Hepatocyte (in vitro differentiated cells): ENCODE measurements at regions not wholly inside any gene's neighbourhood (a gene's known extent, or its start where the extent isn't known, plus 50 kb on each side); places are given as distances from the start of the nearest gene placed in this dataset.

Experiments used
- DNase-seq: peaks from one replicate; pipeline ENCODE4 v3.0.0-alpha.2; 2016; ENCODE audit warnings: low spot score
- H2AFZ ChIP-seq: fragments of 200-600 bp; sonication (generic); 2 replicates; pipeline ENCODE4 v1.6.0; 2016; ENCODE audit warnings: antibody characterized with exemption, mild to moderate bottlenecking
- H3K27ac ChIP-seq: fragments of 200-600 bp; sonication (generic); 2 replicates; pipeline ENCODE4 v1.5.1; 2016; ENCODE audit warnings: mild to moderate bottlenecking
- H3K27me3 ChIP-seq: fragments of 200-600 bp; sonication (generic); 2 replicates; pipeline ENCODE4 v1.6.1; 2016
- H3K36me3 ChIP-seq: fragments of 200-600 bp; sonication (generic); replicated peaks from 2 replicates; pipeline ENCODE4 v1.5.1; 2016; ENCODE audit warnings: low read depth; ENCODE audit not compliant: insufficient read depth
- H3K4me1 ChIP-seq: fragments of 200-600 bp; sonication (generic); 2 replicates; pipeline ENCODE4 v1.5.1; 2016; ENCODE audit warnings: mild to moderate bottlenecking, moderate library complexity; ENCODE audit not compliant: insufficient read depth
- H3K4me2 ChIP-seq: fragments of 200-600 bp; sonication (generic); 2 replicates; pipeline ENCODE4 v1.6.0; 2016
- H3K4me3 ChIP-seq: fragments of 200-600 bp; sonication (generic); 2 replicates; pipeline ENCODE4 v1.5.1; 2016; ENCODE audit warnings: mild to moderate bottlenecking
- H3K79me2 ChIP-seq: fragments of 200-600 bp; sonication (generic); 2 replicates; pipeline ENCODE4 v1.6.0; 2017; ENCODE audit warnings: mild to moderate bottlenecking
- H3K9me2 ChIP-seq: fragments of 200-600 bp; sonication (generic); replicated peaks from 2 replicates; pipeline ENCODE4 v1.6.0; 2017; ENCODE audit warnings: mild to moderate bottlenecking; ENCODE audit not compliant: insufficient read depth
- H3K9me3 ChIP-seq: fragments of 200-600 bp; sonication (generic); 2 replicates; pipeline ENCODE4 v1.5.1; 2016; ENCODE audit warnings: low read depth, mild to moderate bottlenecking
- H4K20me1 ChIP-seq: fragments of 200-600 bp; sonication (generic); 2 replicates; pipeline ENCODE4 v1.6.0; 2016; ENCODE audit warnings: mild to moderate bottlenecking; ENCODE audit not compliant: insufficient read depth, poor library complexity, severe bottlenecking
- EZH2 ChIP-seq: fragments of 200-600 bp; sonication (generic); IDR thresholded peaks from 2 replicates; pipeline ENCODE4 v1.6.1; 2016; ENCODE audit warnings: antibody characterized with exemption, mild to moderate bottlenecking, borderline replicate concordance
- EZH2phosphoT487 ChIP-seq: fragments of 200-600 bp; sonication (generic); IDR thresholded peaks from one replicate; pipeline ENCODE4 v1.6.1; 2018; ENCODE audit warnings: antibody characterized with exemption, mild to moderate bottlenecking, low read depth, moderate library complexity; ENCODE audit not compliant: unreplicated experiment, severe bottlenecking
- WGBS: methylation state at CpG from one replicate; pipeline ENCODE4 v1.1.6; 2016; ENCODE audit warnings: low lambda C conversion rate; ENCODE audit errors: missing lambda C conversion rate; 5-methylcytosine and 5-hydroxymethylcytosine counted together
- TF ChIP-seq, protein P1 (sequence below): fragments of 200-600 bp; sonication (generic); IDR thresholded peaks from 2 replicates; pipeline ENCODE4 v1.5.1; 2016; ENCODE audit warnings: antibody characterized with exemption, mild to moderate bottlenecking; ENCODE audit not compliant: poor library complexity

DNA sequence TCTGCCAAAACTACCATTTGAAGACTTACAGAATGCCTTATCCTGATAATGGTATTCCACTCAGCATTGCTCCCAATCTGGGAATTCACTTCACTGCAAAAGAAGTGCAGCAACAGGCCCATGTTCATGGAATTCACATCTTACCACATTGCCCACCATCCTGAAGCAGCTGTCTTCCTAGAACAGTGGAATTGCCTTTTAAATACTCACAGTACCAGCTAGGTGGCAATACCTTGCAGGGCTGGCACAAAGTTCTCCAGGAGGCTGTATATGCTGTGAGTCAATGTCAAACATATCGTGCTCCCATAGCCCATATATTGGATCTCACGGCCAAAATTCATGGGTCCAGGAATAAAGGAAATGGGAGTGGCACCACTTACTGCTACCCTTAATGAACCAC is 83.8 kb upstream of the PLEKHG7 start:
- no peak overlapping the region for H2AFZ ChIP-seq
- no peaks in the 10 kb centered on the region for H3K79me2 ChIP-seq
- H3K4me3 ChIP-seq: no peak overlapping the region
- H3K4me2 ChIP-seq: no peak overlapping the region
- no peaks in the 10 kb centered on the region for H3K27me3 ChIP-seq
- no peak for DNase-seq
- TF ChIP-seq EZH2 (no peak), EZH2phosphoT487 (no peak)
- TF ChIP-seq, protein P1, sequence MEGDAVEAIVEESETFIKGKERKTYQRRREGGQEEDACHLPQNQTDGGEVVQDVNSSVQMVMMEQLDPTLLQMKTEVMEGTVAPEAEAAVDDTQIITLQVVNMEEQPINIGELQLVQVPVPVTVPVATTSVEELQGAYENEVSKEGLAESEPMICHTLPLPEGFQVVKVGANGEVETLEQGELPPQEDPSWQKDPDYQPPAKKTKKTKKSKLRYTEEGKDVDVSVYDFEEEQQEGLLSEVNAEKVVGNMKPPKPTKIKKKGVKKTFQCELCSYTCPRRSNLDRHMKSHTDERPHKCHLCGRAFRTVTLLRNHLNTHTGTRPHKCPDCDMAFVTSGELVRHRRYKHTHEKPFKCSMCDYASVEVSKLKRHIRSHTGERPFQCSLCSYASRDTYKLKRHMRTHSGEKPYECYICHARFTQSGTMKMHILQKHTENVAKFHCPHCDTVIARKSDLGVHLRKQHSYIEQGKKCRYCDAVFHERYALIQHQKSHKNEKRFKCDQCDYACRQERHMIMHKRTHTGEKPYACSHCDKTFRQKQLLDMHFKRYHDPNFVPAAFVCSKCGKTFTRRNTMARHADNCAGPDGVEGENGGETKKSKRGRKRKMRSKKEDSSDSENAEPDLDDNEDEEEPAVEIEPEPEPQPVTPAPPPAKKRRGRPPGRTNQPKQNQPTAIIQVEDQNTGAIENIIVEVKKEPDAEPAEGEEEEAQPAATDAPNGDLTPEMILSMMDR: no peak
- WGBS: 91% methylated on average over 2 of the region's 2 CpGs
- no peaks in the 10 kb centered on the region for H3K9me3 ChIP-seq
- no peaks in the 10 kb centered on the region for H3K4me1 ChIP-seq
- no peaks in the 10 kb centered on the region for H3K36me3 ChIP-seq
- no peaks in the 10 kb centered on the region for H4K20me1 ChIP-seq
- H3K9me2 ChIP-seq: no peaks in the 10 kb centered on the region
- H3K27ac ChIP-seq: no peak overlapping the region

- no peaks in the 10 kb centered on the region for H3K79me2 ChIP-seq
- TF ChIP-seq, protein P1: no peak
- TF ChIP-seq EZH2: no peak
- no peak for TF ChIP-seq EZH2phosphoT487
- H3K27ac ChIP-seq: no peak overlapping the region
- H2AFZ ChIP-seq: no peak overlapping the region
- H3K27me3 ChIP-seq: no peaks in the 10 kb centered on the region
- H3K9me2 ChIP-seq: no peaks in the 10 kb centered on the region
- WGBS: 96% methylated on average over 2 of the region's 2 CpGs
- H3K4me3 ChIP-seq: no peak overlapping the region
- no peaks in the 10 kb centered on the region for H4K20me1 ChIP-seq
- no peak for DNase-seq
- H3K36me3 ChIP-seq: no peaks in the 10 kb centered on the region
- no peak overlapping the region for H3K4me2 ChIP-seq
- H3K9me3 ChIP-seq: no peaks in the 10 kb centered on the region
- H3K4me1 ChIP-seq: no peaks in the 10 kb centered on the region
Measured at GRCh38 chr12:92615703-92616102, 87.1 kb upstream of the PLEKHG7 start.

DNA sequence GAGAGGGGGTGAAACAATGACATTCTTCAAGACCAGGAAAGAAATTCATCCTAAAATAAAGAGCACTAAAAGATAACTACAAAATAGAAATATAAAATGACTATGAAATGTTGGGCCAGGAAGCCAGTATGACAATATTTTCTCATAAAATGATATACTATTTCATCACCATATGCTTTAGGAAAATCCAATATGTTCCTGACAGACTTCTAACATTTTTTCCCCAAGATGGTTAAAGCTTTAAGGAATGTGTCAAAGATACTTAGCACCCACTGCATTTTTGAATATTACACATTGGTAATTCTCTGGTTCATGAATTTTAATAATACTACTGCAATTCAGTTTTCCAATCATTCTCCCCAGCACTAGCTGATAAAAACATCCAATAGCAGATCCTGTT is 87.7 kb upstream of the PLEKHG7 start:
- no peak overlapping the region for H3K4me3 ChIP-seq
- H3K4me2 ChIP-seq: no peak overlapping the region
- no peaks in the 10 kb centered on the region for H4K20me1 ChIP-seq
- H3K4me1 ChIP-seq: no peaks in the 10 kb centered on the region
- DNase-seq: no peak
- no peaks in the 10 kb centered on the region for H3K27me3 ChIP-seq
- H3K79me2 ChIP-seq: no peaks in the 10 kb centered on the region
- H2AFZ ChIP-seq: no peak overlapping the region
- TF ChIP-seq EZH2phosphoT487 (no peak), EZH2 (no peak)
- TF ChIP-seq, protein P1: no peak
- H3K27ac ChIP-seq: no peak overlapping the region
- no peaks in the 10 kb centered on the region for H3K36me3 ChIP-seq
- no peaks in the 10 kb centered on the region for H3K9me3 ChIP-seq
- no peaks in the 10 kb centered on the region for H3K9me2 ChIP-seq

DNA sequence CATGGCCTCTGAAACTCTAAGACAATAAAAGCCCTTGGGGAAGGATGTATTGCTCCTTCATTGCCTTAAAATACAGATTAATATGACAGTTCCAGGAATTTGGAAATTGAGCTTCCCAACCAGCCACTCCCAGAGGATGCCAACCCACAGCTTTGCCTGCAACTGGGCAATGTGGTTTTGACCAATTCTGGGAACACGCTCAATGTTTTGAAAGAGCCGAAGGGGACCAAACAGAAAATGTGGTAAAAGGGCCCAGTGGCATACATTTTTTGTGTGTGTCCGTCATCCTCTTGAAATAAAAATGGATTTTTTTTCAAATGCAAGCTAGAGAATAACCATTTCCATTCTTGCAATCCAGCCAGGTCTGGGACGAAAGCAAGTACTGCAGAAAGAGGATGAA is 88.3 kb upstream of the PLEKHG7 start:
- no peak overlapping the region for H3K4me2 ChIP-seq
- 87% methylated on average over 4 of the region's 4 CpGs for WGBS

More for the DNA sequence above, 88.3 kb upstream of the PLEKHG7 start:
- TF ChIP-seq EZH2phosphoT487: no peak
- TF ChIP-seq, protein P1: no peak
- TF ChIP-seq EZH2: no peak
- no peak overlapping the region for H2AFZ ChIP-seq
- no peaks in the 10 kb centered on the region for H3K27me3 ChIP-seq
- H4K20me1 ChIP-seq: no peaks in the 10 kb centered on the region
- no peak overlapping the region for H3K4me3 ChIP-seq
- no peaks in the 10 kb centered on the region for H3K36me3 ChIP-seq
- no peaks in the 10 kb centered on the region for H3K4me1 ChIP-seq
- no peak for DNase-seq
- no peak overlapping the region for H3K27ac ChIP-seq
- H3K79me2 ChIP-seq: no peaks in the 10 kb centered on the region
- no peaks in the 10 kb centered on the region for H3K9me2 ChIP-seq
- H3K9me3 ChIP-seq: no peaks in the 10 kb centered on the region
